Uterus (tissue), 2 donors: ENCODE measurements at regions not wholly inside any gene's neighbourhood (a gene's known extent, or its start where the extent isn't known, plus 50 kb on each side); places are given as distances from the start of the nearest gene placed in this dataset.

Experiments
- POLR2A ChIP-seq, 2 donors: fragments of 450-650 bp; IDR thresholded peaks; one replicate each; pipeline ENCODE4 v1.6.1; 2016; ENCODE audit warnings: antibody characterized with exemption in 2 of 2, mild to moderate bottlenecking in 1 of 2, moderate library complexity in 1 of 2
- TF ChIP-seq, protein P1 (sequence below), 4 experiments: fragments of 200-600 bp in 2 of 4; fragments of 450-650 bp in 2 of 4; sonication (generic) in 2 of 4; IDR thresholded peaks; one replicate each; pipeline ENCODE4 v1.5.1; 2016 to 2019; ENCODE audit warnings: antibody characterized with exemption in 4 of 4, mild to moderate bottlenecking in 2 of 4, moderate library complexity in 1 of 4

DNA sequence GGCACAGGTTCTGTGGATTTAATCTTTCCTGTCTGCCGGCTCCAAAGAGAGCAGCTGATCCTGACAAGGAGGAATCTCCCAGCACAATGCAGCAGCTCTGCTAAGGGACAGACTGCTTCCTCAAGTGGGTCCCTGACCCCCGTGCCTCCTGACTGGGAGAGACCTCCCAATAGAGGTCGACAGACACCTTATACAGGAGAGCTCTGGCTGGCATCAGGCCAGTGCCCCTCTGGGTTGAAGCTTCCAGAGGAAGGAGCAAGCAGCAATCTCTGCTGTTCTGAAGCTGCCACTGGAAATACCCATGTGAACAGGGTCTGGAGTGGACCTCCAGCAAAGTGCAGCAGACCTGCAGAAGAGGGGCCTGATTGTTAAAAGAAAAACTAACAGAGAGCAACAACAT lies 630.2 kb upstream of the FTMT start:
- TF ChIP-seq, protein P1, sequence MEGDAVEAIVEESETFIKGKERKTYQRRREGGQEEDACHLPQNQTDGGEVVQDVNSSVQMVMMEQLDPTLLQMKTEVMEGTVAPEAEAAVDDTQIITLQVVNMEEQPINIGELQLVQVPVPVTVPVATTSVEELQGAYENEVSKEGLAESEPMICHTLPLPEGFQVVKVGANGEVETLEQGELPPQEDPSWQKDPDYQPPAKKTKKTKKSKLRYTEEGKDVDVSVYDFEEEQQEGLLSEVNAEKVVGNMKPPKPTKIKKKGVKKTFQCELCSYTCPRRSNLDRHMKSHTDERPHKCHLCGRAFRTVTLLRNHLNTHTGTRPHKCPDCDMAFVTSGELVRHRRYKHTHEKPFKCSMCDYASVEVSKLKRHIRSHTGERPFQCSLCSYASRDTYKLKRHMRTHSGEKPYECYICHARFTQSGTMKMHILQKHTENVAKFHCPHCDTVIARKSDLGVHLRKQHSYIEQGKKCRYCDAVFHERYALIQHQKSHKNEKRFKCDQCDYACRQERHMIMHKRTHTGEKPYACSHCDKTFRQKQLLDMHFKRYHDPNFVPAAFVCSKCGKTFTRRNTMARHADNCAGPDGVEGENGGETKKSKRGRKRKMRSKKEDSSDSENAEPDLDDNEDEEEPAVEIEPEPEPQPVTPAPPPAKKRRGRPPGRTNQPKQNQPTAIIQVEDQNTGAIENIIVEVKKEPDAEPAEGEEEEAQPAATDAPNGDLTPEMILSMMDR (IDR thresholded peaks at IDR 0.05): no peak
- TF ChIP-seq POLR2A (IDR thresholded peaks at IDR 0.05): no peak
